ENCODE measurements at regions not wholly inside any gene's neighbourhood (a gene's known extent, or its start where the extent isn't known, plus 50 kb on each side); places are given as distances from the start of the nearest gene placed in this dataset.

DNA sequence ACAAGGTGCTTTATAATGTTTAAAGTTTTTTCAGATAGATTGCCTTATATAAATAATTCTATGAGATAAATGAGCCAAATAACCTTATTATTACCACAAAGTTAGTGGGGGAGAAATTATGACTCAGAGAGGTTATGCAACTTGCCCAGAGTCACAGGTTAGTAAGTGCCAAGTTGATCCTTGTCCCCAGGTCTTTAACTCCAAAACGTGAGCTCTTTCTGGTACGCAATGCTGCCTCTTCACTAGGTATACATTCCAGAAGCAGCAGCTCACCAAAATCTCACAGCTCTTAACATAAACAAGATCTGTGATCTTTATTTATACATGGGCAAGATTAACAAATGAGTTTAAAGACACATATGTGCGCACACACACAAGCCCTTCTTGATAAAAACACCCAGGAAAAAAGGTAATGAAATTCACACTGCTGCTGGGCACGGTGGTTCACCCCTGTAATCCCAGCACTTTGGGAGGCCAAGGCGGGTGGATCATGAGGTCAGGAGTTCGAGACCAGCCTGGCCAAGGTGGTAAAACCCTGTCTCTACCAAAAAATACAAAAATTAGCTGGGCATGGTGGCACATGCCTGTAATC is 59.8 kb upstream of the NR2F2 start:
- TF ChIP-seq, protein P1, sequence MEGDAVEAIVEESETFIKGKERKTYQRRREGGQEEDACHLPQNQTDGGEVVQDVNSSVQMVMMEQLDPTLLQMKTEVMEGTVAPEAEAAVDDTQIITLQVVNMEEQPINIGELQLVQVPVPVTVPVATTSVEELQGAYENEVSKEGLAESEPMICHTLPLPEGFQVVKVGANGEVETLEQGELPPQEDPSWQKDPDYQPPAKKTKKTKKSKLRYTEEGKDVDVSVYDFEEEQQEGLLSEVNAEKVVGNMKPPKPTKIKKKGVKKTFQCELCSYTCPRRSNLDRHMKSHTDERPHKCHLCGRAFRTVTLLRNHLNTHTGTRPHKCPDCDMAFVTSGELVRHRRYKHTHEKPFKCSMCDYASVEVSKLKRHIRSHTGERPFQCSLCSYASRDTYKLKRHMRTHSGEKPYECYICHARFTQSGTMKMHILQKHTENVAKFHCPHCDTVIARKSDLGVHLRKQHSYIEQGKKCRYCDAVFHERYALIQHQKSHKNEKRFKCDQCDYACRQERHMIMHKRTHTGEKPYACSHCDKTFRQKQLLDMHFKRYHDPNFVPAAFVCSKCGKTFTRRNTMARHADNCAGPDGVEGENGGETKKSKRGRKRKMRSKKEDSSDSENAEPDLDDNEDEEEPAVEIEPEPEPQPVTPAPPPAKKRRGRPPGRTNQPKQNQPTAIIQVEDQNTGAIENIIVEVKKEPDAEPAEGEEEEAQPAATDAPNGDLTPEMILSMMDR (conservative IDR thresholded peaks at IDR 0.05; ENCODE audit: low read length): no peak
- DNase-seq (ENCODE audit: low read depth): peak; percentile 33
- H3K4me3 ChIP-seq (ENCODE audit: low read length): no peak overlapping the region

DNA sequence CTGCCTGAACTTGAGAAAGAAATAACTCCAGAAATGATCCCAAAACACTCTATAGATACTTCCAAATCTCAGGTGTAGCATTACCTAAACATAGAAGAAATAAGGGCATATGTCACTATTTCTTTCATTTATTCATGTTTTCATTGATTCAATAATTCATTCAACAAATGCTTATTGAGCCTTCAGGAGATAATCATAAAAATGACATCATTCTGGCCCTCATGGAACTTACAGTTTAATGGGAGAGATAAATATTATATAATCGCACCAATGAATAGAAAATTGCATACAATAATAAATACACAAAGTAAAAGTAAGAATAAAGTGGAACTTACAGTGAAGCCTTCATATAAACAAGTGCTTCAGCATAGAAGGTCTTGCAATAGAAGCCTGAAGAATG is 58.1 kb upstream of the NR2F2 start:
- TF ChIP-seq, protein P1 (conservative IDR thresholded peaks at IDR 0.05; ENCODE audit: low read length): no peak
- H3K4me3 ChIP-seq (ENCODE audit: low read length): no peak overlapping the region
- DNase-seq (ENCODE audit: low read depth): no peak

DNA sequence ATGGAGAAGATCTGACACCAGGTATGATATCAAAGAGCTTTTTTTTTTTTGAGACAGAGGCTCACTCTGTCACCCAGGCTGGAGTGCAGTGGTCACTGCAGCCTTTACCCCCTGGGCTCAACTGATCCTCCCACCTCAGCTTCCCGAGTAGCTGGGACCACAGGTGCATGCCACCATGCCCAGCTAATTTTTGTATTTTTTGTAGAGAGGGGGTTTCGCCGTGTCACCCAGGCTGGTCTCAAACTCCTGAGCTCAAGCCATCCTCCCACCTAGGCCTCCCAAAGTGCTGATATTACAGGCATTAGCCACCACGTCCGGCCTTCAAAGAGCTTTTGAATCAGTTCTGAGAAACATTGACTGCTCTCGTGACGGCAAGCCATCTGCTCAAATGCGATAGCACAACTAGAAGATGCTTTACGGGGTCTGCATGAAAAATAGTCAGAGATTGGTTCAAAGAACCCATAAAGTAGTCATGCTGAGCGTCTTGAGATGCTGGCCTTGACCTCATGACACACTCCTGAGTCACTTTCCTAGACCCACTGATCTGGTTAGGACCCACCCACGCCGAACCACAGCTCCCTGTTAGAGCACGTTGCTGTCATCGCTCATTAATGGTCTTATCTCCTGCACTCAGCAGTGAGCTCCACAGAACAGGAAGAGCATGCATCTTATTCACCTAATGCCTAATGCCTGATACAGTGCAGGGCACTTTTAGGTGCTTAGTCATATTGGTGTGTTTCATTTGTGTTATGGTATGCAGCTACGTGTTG is 57.0 kb upstream of the NR2F2 start:
- TF ChIP-seq, protein P1 (conservative IDR thresholded peaks at IDR 0.05; ENCODE audit: low read length): no peak
- H3K4me3 ChIP-seq (ENCODE audit: low read length): no peak overlapping the region
- DNase-seq (ENCODE audit: low read depth): peak; percentile 90

DNA sequence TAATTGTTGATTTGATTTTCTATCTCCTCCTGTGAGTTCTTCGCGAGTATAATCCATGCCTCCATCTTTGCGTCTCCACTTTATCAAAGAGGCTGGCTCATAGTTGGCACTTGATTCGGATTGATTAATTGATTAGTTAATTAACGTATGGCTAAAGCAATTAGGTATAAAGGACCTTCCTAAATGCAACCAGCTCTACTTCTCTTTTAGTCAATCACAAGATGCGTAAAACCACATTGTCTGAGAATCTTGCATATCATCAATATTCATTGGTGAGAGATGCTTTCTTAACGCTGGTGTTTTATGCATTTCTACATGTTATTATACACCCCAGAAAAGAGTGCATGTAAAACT is 56.4 kb upstream of the NR2F2 start:
- TF ChIP-seq, protein P1 (conservative IDR thresholded peaks at IDR 0.05; ENCODE audit: low read length): no peak
- no peak overlapping the region for H3K4me3 ChIP-seq (ENCODE audit: low read length)
- DNase-seq (ENCODE audit: low read depth): no peak

DNA sequence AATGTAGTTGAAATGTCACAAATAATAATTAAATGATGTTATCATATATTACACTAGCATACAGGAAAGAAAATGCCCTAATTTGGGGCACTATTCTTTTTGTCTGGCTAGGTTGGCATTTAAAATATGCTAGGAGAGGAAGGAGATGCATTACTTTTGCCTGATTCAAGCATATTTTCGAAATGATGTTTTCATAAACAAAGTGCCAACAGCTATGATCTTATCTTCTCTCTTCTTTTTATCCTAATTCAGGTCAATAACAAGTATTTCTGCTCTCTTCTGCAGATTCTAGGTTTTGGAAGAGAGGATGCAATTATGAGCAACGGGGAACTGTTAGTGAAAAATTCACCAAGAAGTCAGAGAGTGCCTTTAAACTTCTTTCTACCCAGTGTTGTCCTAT is 55.8 kb upstream of the NR2F2 start:
- no peak overlapping the region for H3K4me3 ChIP-seq (ENCODE audit: low read length)
- TF ChIP-seq, protein P1 (conservative IDR thresholded peaks at IDR 0.05; ENCODE audit: low read length): no peak
- DNase-seq (ENCODE audit: low read depth): peak; percentile 54

DNA sequence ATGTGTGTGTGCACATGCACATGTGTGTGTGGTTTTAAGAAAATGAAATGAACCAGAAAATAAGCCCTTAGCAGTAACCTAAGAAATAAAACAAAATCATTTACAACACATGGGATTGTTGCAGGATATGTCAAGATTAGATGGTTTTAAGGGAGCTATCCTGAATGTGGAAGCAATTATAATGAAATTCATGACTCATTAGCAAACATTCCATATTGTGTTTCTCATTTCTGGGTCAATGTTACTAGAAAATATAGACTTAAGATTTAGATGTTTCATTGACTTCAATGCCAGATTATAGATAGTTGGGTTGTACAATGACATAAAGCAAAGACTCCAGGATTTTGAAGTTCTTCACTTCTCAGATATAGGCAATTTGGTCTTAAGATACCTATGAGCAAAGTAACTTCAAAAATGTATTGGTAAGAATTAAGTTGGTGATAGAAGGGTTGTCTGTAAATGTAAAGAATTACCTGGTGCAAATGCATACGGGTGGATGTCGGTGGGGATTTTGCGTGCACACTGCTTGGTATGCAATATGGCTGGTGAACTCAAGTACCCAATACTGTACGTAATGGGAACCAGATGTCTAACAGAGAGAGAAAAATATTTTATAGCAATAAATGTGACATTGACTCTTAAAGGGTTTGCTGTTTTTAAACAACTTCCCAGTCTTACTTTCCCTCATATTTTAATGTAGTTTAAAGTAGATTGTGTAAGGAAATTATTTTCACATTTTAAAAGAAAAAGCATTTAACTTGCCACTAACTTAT is 53.9 kb upstream of the NR2F2 start:
- DNase-seq (ENCODE audit: low read depth): peak; percentile 85
- no peak overlapping the region for H3K4me3 ChIP-seq (ENCODE audit: low read length)
- TF ChIP-seq, protein P1 (conservative IDR thresholded peaks at IDR 0.05; ENCODE audit: low read length): no peak

All from AG10803 (cell line).